ENCODE measurements at regions not wholly inside any gene's neighbourhood (a gene's known extent, or its start where the extent isn't known, plus 50 kb on each side); places are given as distances from the start of the nearest gene placed in this dataset.

- RAD21 ChIA-PET (ENCODE audit: unreplicated experiment) = no interaction called here
- Histone ChIP-seq H3K27me3 (replicated peaks in 1 of 2; ENCODE audit: control insufficient read depth in 2 of 2, insufficient read depth in 2 of 2, low read length in 1 of 2) (no peaks in the 10 kb centered on the region), H3K9me3 (replicated peaks; ENCODE audit: control insufficient read depth, insufficient read depth, low read length) (no peaks in the 10 kb centered on the region), H3K9ac (ENCODE audit: control insufficient read depth, insufficient read depth, low read length) (no peak overlapping the region), H3K79me2 (ENCODE audit: control insufficient read depth, insufficient read depth, low read length) (no peaks in the 10 kb centered on the region), H3K4me2 (ENCODE audit: control insufficient read depth, insufficient read depth) (no peak overlapping the region), H3K4me3 (no peak overlapping the region), H2AFZ (ENCODE audit: control insufficient read depth, low read depth, low read length) (no peak overlapping the region), H3K27ac (ENCODE audit: control insufficient read depth, insufficient read depth) (no peak overlapping the region), H3K4me1 (ENCODE audit: control insufficient read depth, insufficient read depth, low read length) (no peaks in the 10 kb centered on the region), H3K36me3 (ENCODE audit: control insufficient read depth in 2 of 2, insufficient read depth in 2 of 2, low read length in 1 of 2) (no peaks in the 10 kb centered on the region), H4K20me1 (ENCODE audit: control insufficient read depth, insufficient read depth) (no peaks in the 10 kb centered on the region)
- WGBS (ENCODE audit: insufficient coverage, insufficient replicate concordance, low lambda C conversion rate, missing lambda C conversion rate) = 0% methylated on average over 3 of the region's 3 CpGs
- intact Hi-C loops (cut with micrococcal nuclease; ENCODE audit: unreplicated experiment) = no loop called here
- POLR2A ChIA-PET = no interaction called here
- ATAC-seq (no peak), DNase-seq (ENCODE audit: low read depth, low spot score) (no peak), FAIRE-seq (no peak)
- in situ Hi-C loops (cut with MboI) = no loop called here
- TF ChIP-seq FOXK2 (IDR thresholded peaks at IDR 0.05) = no peak
- no peak for TF ChIP-seq TCF7 (IDR thresholded peaks at IDR 0.05; ENCODE audit: borderline replicate concordance)
- TF ChIP-seq RUNX3 (IDR thresholded peaks at IDR 0.05; ENCODE audit: low read length) = no peak
- TF ChIP-seq YBX1 (IDR thresholded peaks at IDR 0.05) = no peak
- no peak for TF ChIP-seq DPF2 (IDR thresholded peaks at IDR 0.05)
- TF ChIP-seq MEF2B (IDR thresholded peaks at IDR 0.05; ENCODE audit: partially characterized antibody, poor library complexity, severe bottlenecking) = no peak
- no peak for TF ChIP-seq ATF7 (IDR thresholded peaks at IDR 0.05; ENCODE audit: low read depth)
- TF ChIP-seq CUX1 (IDR thresholded peaks at IDR 0.05; ENCODE audit: insufficient replicate concordance, low read depth, low read length) = no peak
- SMC1A ChIA-PET (ENCODE audit: uncharacterized antibody, unreplicated experiment) = interaction anchor here (0.6 kb wide), 1 partner anchor 261 kb away, joined by 4 read pairs; no protein-coding TSS in a partner anchor
- BruUV-seq (replicated peaks) = no TSS peak
- CTCF ChIA-PET = no interaction called here
Measured at GRCh38 chr20:10925767-10926166, 252.0 kb upstream of the JAG1 start.

All from GM12878 (cell line).